ENCODE measurements at regions not wholly inside any gene's neighbourhood (a gene's known extent, or its start where the extent isn't known, plus 50 kb on each side); places are given as distances from the start of the nearest gene placed in this dataset.

DNA sequence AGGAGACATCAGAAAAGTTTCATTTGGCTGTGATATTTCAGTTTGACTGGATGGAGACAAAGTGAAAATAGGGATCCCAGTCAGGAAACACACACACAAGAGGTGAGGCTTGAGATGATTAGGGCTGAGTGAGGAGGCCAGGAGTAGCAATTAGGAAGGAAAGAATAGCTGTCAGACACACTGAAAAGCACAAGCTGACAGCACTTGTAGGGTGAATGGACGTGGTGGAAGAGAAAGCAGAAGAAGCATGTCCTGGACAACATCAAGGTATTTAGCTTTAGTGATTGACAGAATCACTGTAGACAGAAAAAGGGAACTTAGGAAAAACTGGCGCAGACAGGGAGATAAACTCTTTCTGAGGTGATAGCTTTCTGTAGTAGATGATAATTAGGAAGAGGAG is 347.7 kb downstream of the TGFB2 start:
- TF ChIP-seq, protein P1, sequence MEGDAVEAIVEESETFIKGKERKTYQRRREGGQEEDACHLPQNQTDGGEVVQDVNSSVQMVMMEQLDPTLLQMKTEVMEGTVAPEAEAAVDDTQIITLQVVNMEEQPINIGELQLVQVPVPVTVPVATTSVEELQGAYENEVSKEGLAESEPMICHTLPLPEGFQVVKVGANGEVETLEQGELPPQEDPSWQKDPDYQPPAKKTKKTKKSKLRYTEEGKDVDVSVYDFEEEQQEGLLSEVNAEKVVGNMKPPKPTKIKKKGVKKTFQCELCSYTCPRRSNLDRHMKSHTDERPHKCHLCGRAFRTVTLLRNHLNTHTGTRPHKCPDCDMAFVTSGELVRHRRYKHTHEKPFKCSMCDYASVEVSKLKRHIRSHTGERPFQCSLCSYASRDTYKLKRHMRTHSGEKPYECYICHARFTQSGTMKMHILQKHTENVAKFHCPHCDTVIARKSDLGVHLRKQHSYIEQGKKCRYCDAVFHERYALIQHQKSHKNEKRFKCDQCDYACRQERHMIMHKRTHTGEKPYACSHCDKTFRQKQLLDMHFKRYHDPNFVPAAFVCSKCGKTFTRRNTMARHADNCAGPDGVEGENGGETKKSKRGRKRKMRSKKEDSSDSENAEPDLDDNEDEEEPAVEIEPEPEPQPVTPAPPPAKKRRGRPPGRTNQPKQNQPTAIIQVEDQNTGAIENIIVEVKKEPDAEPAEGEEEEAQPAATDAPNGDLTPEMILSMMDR (conservative IDR thresholded peaks at IDR 0.05; ENCODE audit: low read depth, low read length): no peak
- TF ChIP-seq EZH2phosphoT487 (IDR thresholded peaks at IDR 0.05; ENCODE audit: borderline replicate concordance, low read length): no peak
